22Rv1 (cell line): ENCODE measurements at regions not wholly inside any gene's neighbourhood (a gene's known extent, or its start where the extent isn't known, plus 50 kb on each side); places are given as distances from the start of the nearest gene placed in this dataset.

Source experiments
- H3K27ac ChIP-seq: fragments of 450-650 bp; 2 replicates; pipeline ENCODE4 v1.5.1; 2017
- ZFX ChIP-seq: fragments of 450-650 bp; IDR thresholded peaks from 2 replicates; pipeline ENCODE4 v1.6.1; 2017; ENCODE audit warnings: antibody characterized with exemption, borderline replicate concordance
- TF ChIP-seq, protein P1 (sequence below): fragments of 450-650 bp; IDR thresholded peaks from 2 replicates; pipeline ENCODE4 v1.5.1; 2017; ENCODE audit warnings: mild to moderate bottlenecking

DNA sequence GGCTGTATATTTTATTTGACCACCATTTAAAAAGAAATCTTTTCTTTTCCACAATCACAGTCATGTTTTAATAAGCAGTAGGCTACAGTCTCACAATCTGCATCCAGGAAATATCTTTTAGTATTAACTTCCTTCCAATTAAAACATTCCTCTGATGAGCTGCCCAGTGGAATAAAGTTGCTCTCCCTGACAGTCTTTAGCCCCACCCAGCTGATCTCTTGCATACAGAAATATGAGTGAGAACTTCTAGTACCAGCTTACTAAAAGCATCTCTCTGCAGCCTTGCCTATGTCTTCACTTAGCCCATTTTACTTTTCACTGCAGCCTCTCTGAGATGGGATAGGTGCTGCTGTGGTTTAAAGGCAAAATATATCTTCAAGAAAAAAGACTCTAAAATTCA lies 143.4 kb upstream of the ANO3 start:
- H3K27ac ChIP-seq: no peak overlapping the region

DNA sequence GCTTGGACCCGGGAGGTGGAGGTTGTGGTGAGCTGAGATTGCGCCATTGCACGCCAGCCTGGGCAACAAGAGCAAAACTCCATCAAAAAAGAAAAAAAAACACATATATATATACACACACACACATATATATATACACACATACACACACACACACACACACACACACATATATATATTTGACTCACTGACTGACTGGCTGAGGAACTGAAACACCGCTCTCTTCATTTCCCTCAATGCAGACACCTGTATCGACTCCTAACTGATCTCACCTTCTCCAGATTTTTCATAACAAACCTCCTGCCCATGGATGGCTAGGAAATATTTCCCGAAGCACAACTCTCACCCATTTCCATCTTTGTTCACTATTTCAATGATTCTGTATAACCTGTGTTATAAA lies 140.7 kb upstream of the ANO3 start:
- TF ChIP-seq, protein P1, sequence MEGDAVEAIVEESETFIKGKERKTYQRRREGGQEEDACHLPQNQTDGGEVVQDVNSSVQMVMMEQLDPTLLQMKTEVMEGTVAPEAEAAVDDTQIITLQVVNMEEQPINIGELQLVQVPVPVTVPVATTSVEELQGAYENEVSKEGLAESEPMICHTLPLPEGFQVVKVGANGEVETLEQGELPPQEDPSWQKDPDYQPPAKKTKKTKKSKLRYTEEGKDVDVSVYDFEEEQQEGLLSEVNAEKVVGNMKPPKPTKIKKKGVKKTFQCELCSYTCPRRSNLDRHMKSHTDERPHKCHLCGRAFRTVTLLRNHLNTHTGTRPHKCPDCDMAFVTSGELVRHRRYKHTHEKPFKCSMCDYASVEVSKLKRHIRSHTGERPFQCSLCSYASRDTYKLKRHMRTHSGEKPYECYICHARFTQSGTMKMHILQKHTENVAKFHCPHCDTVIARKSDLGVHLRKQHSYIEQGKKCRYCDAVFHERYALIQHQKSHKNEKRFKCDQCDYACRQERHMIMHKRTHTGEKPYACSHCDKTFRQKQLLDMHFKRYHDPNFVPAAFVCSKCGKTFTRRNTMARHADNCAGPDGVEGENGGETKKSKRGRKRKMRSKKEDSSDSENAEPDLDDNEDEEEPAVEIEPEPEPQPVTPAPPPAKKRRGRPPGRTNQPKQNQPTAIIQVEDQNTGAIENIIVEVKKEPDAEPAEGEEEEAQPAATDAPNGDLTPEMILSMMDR: no peak
- no peak for TF ChIP-seq ZFX

More for the DNA sequence above, 143.4 kb upstream of the ANO3 start:
- TF ChIP-seq ZFX: no peak

DNA sequence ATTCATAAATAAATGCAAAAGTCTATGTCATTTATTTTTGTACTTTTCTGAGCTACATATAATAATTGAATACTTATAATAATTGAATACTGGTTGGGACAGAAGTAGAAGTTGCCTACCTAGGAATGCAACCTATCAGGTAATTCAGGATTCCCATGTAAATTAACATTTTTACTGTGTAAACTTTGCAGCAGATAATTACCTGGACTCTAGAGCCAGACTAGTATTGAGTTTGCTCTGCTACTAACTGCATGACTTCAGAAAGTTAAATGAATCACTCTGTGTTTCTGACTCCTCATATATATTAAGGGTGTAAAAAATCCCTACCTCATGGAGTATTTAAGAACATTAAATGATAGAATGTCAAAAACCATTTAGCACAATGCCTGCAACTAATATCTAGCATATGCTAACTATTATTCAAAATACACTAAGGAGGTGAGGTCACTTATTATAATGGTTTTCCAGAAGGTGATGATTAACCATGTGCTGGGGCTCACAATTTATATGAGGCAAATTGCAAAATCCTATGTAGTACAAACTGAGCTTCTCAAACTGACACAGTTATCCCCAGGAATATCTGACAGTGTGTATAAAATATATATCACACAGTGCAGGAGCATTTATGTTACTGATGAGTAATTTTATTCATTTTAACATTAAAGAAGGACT lies 138.1 kb upstream of the ANO3 start:
- no peak for TF ChIP-seq ZFX
- TF ChIP-seq, protein P1: no peak
- no peak overlapping the region for H3K27ac ChIP-seq

More for the DNA sequence above, 140.7 kb upstream of the ANO3 start:
- H3K27ac ChIP-seq: no peak overlapping the region

DNA sequence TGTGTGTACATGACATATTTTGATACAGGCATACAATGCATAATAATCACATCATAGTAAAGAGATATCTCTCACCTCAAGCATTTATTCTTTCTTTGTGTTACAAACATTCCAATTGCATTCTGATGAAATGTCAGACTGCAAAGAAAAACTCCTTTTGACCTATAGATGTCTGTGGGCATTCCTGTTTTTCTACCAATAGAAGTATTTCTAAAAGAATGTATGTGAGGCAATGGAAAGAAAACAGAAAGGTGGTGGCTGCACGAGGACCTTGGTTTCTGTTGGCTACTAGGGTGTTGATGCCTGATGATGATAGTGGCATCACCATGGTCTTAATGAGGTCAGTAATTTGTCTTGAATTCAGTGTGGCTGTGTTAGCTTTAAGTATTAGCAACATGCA lies 137.0 kb upstream of the ANO3 start:
- no peak for TF ChIP-seq ZFX
- TF ChIP-seq, protein P1: no peak
- H3K27ac ChIP-seq: no peak overlapping the region

DNA sequence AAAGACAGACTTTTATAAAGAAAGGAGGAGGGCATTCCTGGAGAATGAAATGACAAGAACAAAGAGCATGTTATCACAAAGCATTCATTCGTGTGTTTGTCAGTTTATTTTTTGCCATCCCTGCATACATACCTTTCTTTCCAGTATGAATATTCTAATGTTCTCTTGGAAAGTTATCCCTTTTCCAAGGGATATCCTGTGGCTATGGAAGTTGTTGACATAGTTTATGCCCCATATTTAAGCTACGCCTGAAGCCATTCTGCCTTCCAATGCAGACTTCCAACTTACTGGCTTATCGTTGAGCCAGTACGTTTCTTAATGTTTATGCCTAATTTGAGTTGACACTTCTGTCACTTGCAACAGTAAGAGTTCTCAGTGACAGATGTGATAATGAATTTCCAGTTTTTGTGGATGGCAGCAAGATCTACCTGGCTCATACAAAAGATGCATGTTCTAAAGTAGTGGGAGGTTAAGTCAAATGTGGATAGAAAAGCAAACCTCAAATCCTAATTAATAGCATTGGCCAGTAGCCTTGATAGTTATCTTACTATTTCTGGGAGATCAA lies 133.3 kb upstream of the ANO3 start:
- no peak for TF ChIP-seq ZFX
- TF ChIP-seq, protein P1: no peak
- no peak overlapping the region for H3K27ac ChIP-seq

DNA sequence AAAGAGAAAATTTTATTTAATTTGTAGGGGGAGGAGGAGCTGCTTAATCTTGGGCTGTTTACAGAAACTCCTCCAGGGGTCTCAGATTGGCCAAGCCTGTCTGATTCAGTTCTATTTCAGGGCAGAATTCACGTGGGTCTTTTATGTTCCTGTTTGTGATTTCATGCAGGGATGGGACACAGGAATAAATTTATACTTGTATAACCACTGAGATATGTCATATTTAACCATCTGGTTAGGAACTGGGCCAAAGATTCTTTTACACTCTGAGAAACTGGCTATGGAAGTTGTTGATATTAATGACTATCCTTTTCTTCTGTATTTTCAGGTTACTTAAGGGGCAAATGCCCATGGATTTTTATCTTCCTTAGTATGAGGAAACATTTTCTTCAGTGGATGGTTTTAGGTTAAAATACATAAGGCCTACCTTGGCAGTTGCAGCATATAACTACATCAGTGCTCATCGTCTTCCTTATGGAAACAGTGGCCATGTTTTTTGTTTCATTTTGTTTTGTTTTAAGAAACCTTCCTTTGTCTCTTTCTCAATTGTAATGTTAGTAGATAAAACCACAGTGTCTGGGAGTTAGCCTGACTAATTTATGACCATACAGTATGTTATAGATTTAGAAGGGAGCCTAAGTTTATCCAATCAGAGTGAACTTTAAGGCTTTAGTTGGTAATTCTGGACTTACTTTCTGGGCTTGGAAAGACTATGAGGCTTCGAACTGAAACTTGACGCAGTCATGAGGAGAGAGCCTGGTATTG lies 132.4 kb upstream of the ANO3 start:
- H3K27ac ChIP-seq: no peak overlapping the region

DNA sequence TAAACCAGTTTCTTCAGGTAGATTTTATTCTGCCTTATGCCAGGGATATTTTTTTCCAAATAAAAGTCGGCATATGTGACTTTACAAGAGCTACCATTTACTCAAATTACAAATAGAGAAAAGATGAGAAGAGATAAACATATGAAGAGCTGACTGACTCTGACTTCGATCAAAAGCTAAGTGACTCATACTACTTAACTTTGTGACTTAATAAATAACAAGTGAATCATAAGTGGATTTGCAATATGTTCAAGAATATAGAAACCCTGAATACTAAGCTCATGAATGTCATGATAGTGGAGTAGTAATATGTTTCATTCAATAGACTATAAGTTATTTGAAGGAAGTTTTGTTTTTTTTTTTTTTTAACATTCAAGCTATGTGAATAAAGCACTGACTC lies 130.5 kb upstream of the ANO3 start:
- H3K27ac ChIP-seq: no peak overlapping the region
- TF ChIP-seq, protein P1: no peak
- TF ChIP-seq ZFX: no peak

More for the DNA sequence above, 132.4 kb upstream of the ANO3 start:
- TF ChIP-seq ZFX: no peak
- TF ChIP-seq, protein P1: no peak
